ENCODE measurements at regions not wholly inside any gene's neighbourhood (a gene's known extent, or its start where the extent isn't known, plus 50 kb on each side); places are given as distances from the start of the nearest gene placed in this dataset.

DNA sequence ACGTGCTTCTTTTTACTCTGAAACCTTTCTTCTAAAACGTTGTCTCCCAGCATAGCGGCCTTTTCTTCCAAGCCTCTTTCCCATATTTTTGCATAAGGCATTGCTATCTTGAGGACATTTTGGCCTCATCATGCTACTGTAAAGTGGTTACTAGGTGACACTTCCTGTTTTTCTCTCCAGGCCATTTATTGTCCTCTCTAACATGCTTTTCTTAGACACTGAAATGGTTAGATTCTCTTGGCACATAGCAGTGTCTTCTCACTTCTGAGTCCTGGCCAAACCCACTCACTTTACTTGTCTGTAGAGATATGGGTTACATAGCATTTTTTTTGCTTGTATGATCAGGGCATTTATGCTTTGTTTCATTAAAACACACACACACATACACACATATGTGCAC is 50.1 kb upstream of the KCNH7 start:
- TF ChIP-seq CTCF (IDR thresholded peaks at IDR 0.05), result no peak
